ENCODE measurements at regions not wholly inside any gene's neighbourhood (a gene's known extent, or its start where the extent isn't known, plus 50 kb on each side); places are given as distances from the start of the nearest gene placed in this dataset.

GRCh38 chr4:38396845-38397547 is 267.0 kb upstream of the KLF3 start:
- TF ChIP-seq EZH2 (IDR thresholded peaks at IDR 0.05; ENCODE audit: borderline replicate concordance, low read length) (no peak), CTCF (IDR thresholded peaks at IDR 0.05; ENCODE audit: low read length) (no peak)

Data from OCI-LY1 (cell line).